Sigmoid colon (tissue), 6 donors: ENCODE measurements at regions not wholly inside any gene's neighbourhood (a gene's known extent, or its start where the extent isn't known, plus 50 kb on each side); places are given as distances from the start of the nearest gene placed in this dataset.

Experiments
- DNase-seq: peaks from one replicate; pipeline ENCODE4 v3.0.0-alpha.2; 2019
- H3K27ac ChIP-seq, 4 donors: fragments of 200-600 bp; sonication (generic); one replicate each; pipeline ENCODE4 v1.5.1; 2016 to 2019; ENCODE audit warnings: mild to moderate bottlenecking in 1 of 4
- H3K27me3 ChIP-seq, 3 donors: fragments of 200-600 bp; sonication (generic); one replicate each; pipeline ENCODE4 v1.5.1; 2019; ENCODE audit warnings: mild to moderate bottlenecking in 1 of 3
- H3K36me3 ChIP-seq, 4 donors: fragments of 200-600 bp; sonication (generic); one replicate each; pipeline ENCODE4 v1.5.1; 2016 to 2019
- H3K4me1 ChIP-seq, 4 donors: fragments of 200-600 bp; sonication (generic); one replicate each; pipeline ENCODE4 v1.5.1; 2017 to 2019
- H3K4me3 ChIP-seq, 4 donors: fragments of 200-600 bp; sonication (generic); one replicate each; pipeline ENCODE4 v1.5.1; 2017 to 2019; ENCODE audit warnings: mild to moderate bottlenecking in 2 of 4, moderate library complexity in 1 of 4
- H3K9me3 ChIP-seq, 4 donors: fragments of 200-600 bp in 3 of 4; sonication (generic) in 3 of 4; one replicate each; pipeline versions ENCODE4 v1.5.1 to v1.6.1; 2013 to 2019
- EP300 ChIP-seq, 4 donors: sonication (generic); formaldehyde crosslinking; IDR thresholded peaks; one replicate each; pipeline ENCODE4 v1.6.1; 2017; ENCODE audit warnings: antibody characterized with exemption in 4 of 4
- POLR2A ChIP-seq, 2 donors: fragments of 450-650 bp; IDR thresholded peaks; one replicate each; pipeline ENCODE4 v1.6.1; 2016; ENCODE audit warnings: antibody characterized with exemption in 2 of 2, mild to moderate bottlenecking in 2 of 2, moderate library complexity in 2 of 2
- POLR2AphosphoS5 ChIP-seq, 4 donors: sonication (generic); formaldehyde crosslinking; IDR thresholded peaks; one replicate each; pipeline ENCODE4 v1.6.1; 2017; ENCODE audit warnings: antibody characterized with exemption in 4 of 4
- WGBS, 2 donors: extraction: QIAGEN DNeasy Blood & Tissue Kit; methylation state at CpG; one replicate each; pipeline ENCODE4 v1.1.7; 2013; 5-methylcytosine and 5-hydroxymethylcytosine counted together
- intact Hi-C: fragments of 100-400 bp; cut with DNase I; formaldehyde crosslinking; loops from one replicate; pipeline ENCODE4 v1.15.1; 2023
- TF ChIP-seq, protein P1 (sequence below), 4 experiments: fragments of 450-650 bp in 3 of 4; fragments of 200-600 bp in 1 of 4; IDR thresholded peaks; one replicate each; pipeline ENCODE4 v1.5.1; 2016 to 2019; ENCODE audit warnings: antibody characterized with exemption in 4 of 4, mild to moderate bottlenecking in 3 of 4, moderate library complexity in 2 of 4
- donor health status: healthy with polysubstance abuse.
- donor health status: healthy.

DNA sequence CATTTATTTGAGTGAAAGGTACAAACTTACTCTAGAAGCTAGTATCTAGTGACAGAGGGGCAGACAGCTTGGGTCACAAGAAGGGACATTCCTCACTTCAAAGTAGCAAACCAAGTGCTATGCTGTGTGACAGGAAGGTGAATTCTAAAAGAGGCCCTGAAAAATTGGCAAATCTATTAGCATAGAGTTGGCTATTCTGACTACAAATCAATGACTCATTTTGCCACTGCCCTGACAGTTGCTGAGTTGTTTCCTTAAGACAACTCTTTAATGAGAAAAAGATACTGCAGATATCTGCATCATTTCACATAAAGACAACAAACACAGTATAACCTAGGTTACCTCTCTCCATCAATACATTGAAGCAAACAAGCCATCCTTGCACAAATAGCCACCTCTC is 524.0 kb upstream of the LRRC4C start:
- H3K9me3 ChIP-seq = no peaks in the 10 kb centered on the region
- no peaks in the 10 kb centered on the region for H3K36me3 ChIP-seq
- no peaks in the 10 kb centered on the region for H3K27me3 ChIP-seq
- no peak for TF ChIP-seq EP300 (IDR thresholded peaks at IDR 0.05)
- H3K27ac ChIP-seq = no peak overlapping the region
- intact Hi-C loops = no loop called here
- H3K4me1 ChIP-seq = no peaks in the 10 kb centered on the region
- DNase-seq = no peak
- no peak overlapping the region for H3K4me3 ChIP-seq

DNA sequence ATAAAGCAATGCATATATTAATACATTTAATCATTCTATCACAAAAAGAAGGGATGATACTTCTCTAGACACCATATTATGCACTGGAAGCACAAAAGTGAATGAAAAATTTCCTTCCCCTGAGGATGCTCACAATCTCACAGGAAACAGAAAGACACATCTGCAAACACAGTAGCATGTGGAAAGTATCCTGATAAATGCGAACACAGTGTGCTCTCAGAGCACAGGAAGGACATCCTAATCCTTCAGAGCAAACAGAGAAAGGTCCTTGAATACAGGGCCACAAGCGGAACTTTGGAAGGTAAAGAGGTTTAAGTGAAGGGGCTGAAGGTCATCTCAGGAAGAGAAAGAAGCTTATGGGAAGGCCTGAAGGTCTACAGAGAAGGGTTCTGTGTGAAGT is 524.6 kb upstream of the LRRC4C start:
- Histone ChIP-seq H3K27me3 (no peaks in the 10 kb centered on the region), H3K4me3 (no peak overlapping the region), H3K36me3 (no peaks in the 10 kb centered on the region), H3K27ac (no peak overlapping the region), H3K9me3 (no peaks in the 10 kb centered on the region), H3K4me1 (no peaks in the 10 kb centered on the region)
- TF ChIP-seq POLR2AphosphoS5 (IDR thresholded peaks at IDR 0.05) (no peak), EP300 (IDR thresholded peaks at IDR 0.05) (no peak), POLR2A (IDR thresholded peaks at IDR 0.05) (no peak)
- TF ChIP-seq, protein P1, sequence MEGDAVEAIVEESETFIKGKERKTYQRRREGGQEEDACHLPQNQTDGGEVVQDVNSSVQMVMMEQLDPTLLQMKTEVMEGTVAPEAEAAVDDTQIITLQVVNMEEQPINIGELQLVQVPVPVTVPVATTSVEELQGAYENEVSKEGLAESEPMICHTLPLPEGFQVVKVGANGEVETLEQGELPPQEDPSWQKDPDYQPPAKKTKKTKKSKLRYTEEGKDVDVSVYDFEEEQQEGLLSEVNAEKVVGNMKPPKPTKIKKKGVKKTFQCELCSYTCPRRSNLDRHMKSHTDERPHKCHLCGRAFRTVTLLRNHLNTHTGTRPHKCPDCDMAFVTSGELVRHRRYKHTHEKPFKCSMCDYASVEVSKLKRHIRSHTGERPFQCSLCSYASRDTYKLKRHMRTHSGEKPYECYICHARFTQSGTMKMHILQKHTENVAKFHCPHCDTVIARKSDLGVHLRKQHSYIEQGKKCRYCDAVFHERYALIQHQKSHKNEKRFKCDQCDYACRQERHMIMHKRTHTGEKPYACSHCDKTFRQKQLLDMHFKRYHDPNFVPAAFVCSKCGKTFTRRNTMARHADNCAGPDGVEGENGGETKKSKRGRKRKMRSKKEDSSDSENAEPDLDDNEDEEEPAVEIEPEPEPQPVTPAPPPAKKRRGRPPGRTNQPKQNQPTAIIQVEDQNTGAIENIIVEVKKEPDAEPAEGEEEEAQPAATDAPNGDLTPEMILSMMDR (IDR thresholded peaks at IDR 0.05) = no peak
- intact Hi-C loops = no loop called here
- 56 to 71% methylated on average over 2 of the region's 2 CpGs for WGBS, 2 donors
- DNase-seq = no peak

DNA sequence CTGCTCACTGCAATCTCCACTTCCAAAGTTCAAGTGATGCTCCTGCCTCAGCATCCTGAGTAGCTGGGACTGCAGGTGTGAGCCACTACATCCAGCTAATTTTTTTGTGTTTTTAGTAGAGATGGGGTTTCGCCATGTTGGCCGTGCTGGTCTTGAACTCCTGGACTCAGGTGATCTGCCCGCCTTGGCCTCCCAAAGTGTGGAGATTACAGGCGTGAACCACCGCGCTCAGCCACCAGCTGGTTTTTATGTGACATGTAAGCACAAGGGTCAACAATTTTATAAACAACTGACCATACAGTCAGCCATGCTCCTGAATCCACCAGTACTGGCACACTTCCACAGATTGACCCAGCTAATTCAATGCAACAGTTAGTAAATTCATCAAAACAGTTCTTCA is 526.3 kb upstream of the LRRC4C start:
- DNase-seq = no peak
- Histone ChIP-seq H3K4me3 (no peak overlapping the region), H3K27me3 (no peaks in the 10 kb centered on the region), H3K9me3 (no peaks in the 10 kb centered on the region), H3K4me1 (no peaks in the 10 kb centered on the region), H3K27ac (no peak overlapping the region), H3K36me3 (no peaks in the 10 kb centered on the region)
- TF ChIP-seq POLR2AphosphoS5 (IDR thresholded peaks at IDR 0.05) (no peak), POLR2A (IDR thresholded peaks at IDR 0.05) (no peak), EP300 (IDR thresholded peaks at IDR 0.05) (no peak)
- TF ChIP-seq, protein P1 (IDR thresholded peaks at IDR 0.05) = no peak
- intact Hi-C loops = no loop called here
- 89 to 94% methylated on average over 6 of the region's 6 CpGs for WGBS, 2 donors

DNA sequence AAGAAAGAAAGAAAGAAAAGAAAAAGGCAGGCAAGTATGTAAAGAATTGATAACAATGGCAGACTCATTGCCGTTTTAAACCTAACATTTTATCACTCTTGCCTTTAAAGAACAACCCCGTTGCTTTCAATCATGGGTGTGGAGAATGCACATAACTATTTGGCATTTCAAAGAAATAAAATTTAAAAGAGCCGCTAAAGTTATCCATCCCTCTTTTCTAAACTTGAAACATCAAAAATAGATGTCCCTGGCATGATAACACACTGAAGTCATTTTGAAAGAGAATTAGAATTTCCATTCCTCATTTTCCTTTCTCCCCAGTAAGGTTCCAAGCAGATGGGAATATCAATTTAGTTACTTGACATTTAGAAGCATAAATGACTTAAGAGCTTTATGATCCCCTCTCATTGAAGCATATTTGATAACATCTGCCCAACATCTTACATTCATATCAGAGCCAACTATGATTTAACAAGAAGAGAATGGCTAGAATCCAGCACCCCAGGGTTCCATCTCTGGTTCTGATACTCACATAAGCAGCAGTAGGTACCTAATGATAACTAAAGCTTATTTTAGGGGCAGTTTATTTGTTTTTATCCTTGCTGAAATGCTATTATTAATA is 529.6 kb upstream of the LRRC4C start:
- H3K36me3 ChIP-seq = no peaks in the 10 kb centered on the region
- intact Hi-C loops = no loop called here
- DNase-seq = no peak
- no peaks in the 10 kb centered on the region for H3K4me1 ChIP-seq
- TF ChIP-seq POLR2A (IDR thresholded peaks at IDR 0.05) (no peak), EP300 (IDR thresholded peaks at IDR 0.05) (no peak), POLR2AphosphoS5 (IDR thresholded peaks at IDR 0.05) (no peak)
- TF ChIP-seq, protein P1 (IDR thresholded peaks at IDR 0.05) = no peak
- 79 to 88% methylated on average over 3 of the region's 3 CpGs for WGBS, 2 donors
- no peaks in the 10 kb centered on the region for H3K27me3 ChIP-seq
- H3K27ac ChIP-seq = no peak overlapping the region
- H3K4me3 ChIP-seq = no peak overlapping the region
- H3K9me3 ChIP-seq = no peaks in the 10 kb centered on the region

- no peaks in the 10 kb centered on the region for H3K4me1 ChIP-seq
- no peaks in the 10 kb centered on the region for H3K36me3 ChIP-seq
- H3K9me3 ChIP-seq = no peaks in the 10 kb centered on the region
- DNase-seq = no peak
- no peak overlapping the region for H3K27ac ChIP-seq
- intact Hi-C loops = no loop called here
- TF ChIP-seq POLR2A (IDR thresholded peaks at IDR 0.05) (no peak), POLR2AphosphoS5 (IDR thresholded peaks at IDR 0.05) (no peak), EP300 (IDR thresholded peaks at IDR 0.05) (no peak)
- TF ChIP-seq, protein P1 (IDR thresholded peaks at IDR 0.05) = no peak
- H3K4me3 ChIP-seq = no peak overlapping the region
- H3K27me3 ChIP-seq = no peaks in the 10 kb centered on the region
Measured at GRCh38 chr11:41989823-41990380, 530.5 kb upstream of the LRRC4C start.
